AG10803 (cell line): ENCODE measurements at regions not wholly inside any gene's neighbourhood (a gene's known extent, or its start where the extent isn't known, plus 50 kb on each side); places are given as distances from the start of the nearest gene placed in this dataset.

ENCODE experiments used
- DNase-seq: peaks from one replicate; pipeline ENCODE4 v3.0.0; 2010; ENCODE audit warnings: low read depth
- H3K4me3 ChIP-seq: 2 replicates; pipeline ENCODE4 v1.5.1; 2011; ENCODE audit warnings: mild to moderate bottlenecking, low read length, control low read depth
- CTCF ChIP-seq: conservative IDR thresholded peaks from 2 replicates; pipeline ENCODE4 v1.5.1; 2011; ENCODE audit warnings: mild to moderate bottlenecking, low read length, control low read depth, inconsistent platforms

GRCh38 chr3:193850084-193850619 lies 257.1 kb downstream of the OPA1 start:
- no peak overlapping the region for H3K4me3 ChIP-seq
- no peak for TF ChIP-seq CTCF
- DNase-seq = no peak

GRCh38 chr3:193851428-193851847 lies 258.4 kb downstream of the OPA1 start:
- no peak overlapping the region for H3K4me3 ChIP-seq
- DNase-seq = no peak
- no peak for TF ChIP-seq CTCF

GRCh38 chr3:193851941-193852674 lies 259.1 kb downstream of the OPA1 start:
- TF ChIP-seq CTCF = no peak
- DNase-seq = no peak
- no peak overlapping the region for H3K4me3 ChIP-seq

- DNase-seq = peak; percentile 35
- TF ChIP-seq CTCF = no peak
- H3K4me3 ChIP-seq = no peak overlapping the region
Observed at GRCh38 chr3:193852901-193853300, 259.9 kb downstream of the OPA1 start.

GRCh38 chr3:193853511-193854219 lies 260.7 kb downstream of the OPA1 start:
- TF ChIP-seq CTCF = no peak
- DNase-seq = no peak
- no peak overlapping the region for H3K4me3 ChIP-seq

- no peak overlapping the region for H3K4me3 ChIP-seq
- peak; percentile 99 for DNase-seq
- no peak for TF ChIP-seq CTCF
Observed at GRCh38 chr3:193857996-193858395, 265.0 kb downstream of the OPA1 start.

- no peak for TF ChIP-seq CTCF
- H3K4me3 ChIP-seq = no peak overlapping the region
- no peak for DNase-seq
Observed at GRCh38 chr3:193859195-193859594, 266.2 kb downstream of the OPA1 start.
